GM18517 (cell line): ENCODE measurements at regions not wholly inside any gene's neighbourhood (a gene's known extent, or its start where the extent isn't known, plus 50 kb on each side); places are given as distances from the start of the nearest gene placed in this dataset.
"Not testable (repeated sequence)": the region's sequence is repeated elsewhere in the genome, so short reads cannot be mapped to it uniquely, and the experiment has no call there.

ENCODE experiments used
- ATAC-seq: cut with Tn5 transposase; IDR thresholded peaks from one replicate; pipeline ENCODE4 v1.9.1; 2021; ENCODE audit warnings: mild to moderate bottlenecking, moderate library complexity; ENCODE audit not compliant: unreplicated experiment

- ATAC-seq, result no peak
Observed at GRCh38 chr12:19665121-19665900, 226.0 kb downstream of the AEBP2 start.

- ATAC-seq, result no peak
Observed at GRCh38 chr12:19666070-19666469, 226.8 kb downstream of the AEBP2 start.

DNA sequence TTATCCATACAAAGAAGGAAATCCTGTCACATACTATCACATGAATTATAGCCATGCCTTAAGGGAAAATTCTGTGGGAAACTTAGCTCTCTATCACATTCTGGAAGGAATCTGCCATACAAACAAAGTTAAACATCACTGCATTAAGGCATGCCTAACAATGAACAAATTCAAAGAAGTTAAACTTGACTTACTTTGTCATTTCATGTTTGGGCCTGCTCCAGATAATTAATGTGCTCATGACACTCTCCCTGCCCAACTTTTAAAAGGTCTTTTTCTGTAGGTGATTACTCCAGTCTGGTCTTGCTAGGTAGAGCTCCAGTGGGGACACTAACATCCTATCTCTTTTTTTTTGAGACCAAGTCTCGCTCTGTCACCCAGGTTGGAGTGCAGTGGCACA is 230.5 kb downstream of the AEBP2 start:
- no peak for ATAC-seq

GRCh38 chr12:19671695-19672094 is 232.4 kb downstream of the AEBP2 start:
- no peak for ATAC-seq

- ATAC-seq, result no peak
Observed at GRCh38 chr12:19674437-19674836, 235.1 kb downstream of the AEBP2 start.

DNA sequence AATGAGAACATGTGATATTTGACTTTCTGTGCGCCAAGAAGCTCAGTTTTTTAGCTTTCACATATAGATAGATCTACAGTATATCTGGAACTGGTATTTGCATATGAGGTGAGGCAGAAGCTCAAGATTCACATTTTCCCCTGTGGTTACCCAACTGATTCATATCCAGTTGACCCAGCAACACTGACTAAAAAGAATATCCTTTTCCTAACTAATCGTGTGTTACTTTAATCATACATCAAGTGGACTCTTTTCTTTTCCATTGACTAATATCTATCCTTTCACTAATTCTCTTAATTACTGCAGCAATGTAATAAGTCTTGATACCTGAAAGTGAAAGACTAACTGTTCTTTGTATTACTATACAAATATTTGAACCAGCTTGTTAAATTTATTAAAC is 236.1 kb downstream of the AEBP2 start:
- no peak for ATAC-seq

DNA sequence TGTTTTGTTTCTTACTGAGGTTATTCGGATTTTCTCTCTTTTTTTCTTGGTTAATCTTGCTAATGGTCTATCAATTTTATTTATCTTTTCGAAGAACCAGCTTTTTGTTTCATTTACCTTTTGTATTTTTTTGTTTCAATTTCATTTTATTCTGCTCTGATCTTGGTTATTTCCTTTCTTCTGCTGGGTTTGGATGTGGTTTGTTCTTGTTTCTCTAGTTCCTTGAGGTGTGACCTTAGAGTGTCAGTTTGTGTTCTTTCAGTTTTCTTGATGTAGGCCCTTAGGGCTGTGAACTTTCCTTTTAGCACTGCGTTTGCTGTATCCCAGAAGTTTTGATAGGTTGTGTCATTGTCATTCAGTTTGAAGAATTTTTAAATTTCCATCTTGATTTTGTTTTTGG is 239.2 kb downstream of the AEBP2 start:
- not testable (repeated sequence) for ATAC-seq

DNA sequence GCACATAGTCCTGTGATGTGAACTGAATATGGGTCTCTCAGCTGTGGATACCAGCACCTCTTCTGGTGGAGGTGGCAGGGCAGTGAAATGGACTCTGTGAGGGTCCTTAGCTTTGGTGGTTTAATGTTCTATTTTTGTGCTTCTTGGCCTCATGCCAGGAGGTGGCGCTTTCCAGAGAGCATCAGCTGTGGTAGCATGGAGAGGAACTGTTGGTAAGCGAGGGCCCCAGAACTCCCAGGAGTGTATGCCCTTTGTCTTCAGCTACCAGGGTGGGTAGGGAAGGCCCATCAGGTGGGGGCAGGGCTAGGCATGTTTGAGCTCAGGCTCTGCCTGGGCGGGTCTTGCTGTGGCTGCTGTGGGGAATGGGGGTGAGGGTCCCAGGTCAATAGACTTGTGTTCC is 241.7 kb downstream of the AEBP2 start:
- ATAC-seq, result no peak

DNA sequence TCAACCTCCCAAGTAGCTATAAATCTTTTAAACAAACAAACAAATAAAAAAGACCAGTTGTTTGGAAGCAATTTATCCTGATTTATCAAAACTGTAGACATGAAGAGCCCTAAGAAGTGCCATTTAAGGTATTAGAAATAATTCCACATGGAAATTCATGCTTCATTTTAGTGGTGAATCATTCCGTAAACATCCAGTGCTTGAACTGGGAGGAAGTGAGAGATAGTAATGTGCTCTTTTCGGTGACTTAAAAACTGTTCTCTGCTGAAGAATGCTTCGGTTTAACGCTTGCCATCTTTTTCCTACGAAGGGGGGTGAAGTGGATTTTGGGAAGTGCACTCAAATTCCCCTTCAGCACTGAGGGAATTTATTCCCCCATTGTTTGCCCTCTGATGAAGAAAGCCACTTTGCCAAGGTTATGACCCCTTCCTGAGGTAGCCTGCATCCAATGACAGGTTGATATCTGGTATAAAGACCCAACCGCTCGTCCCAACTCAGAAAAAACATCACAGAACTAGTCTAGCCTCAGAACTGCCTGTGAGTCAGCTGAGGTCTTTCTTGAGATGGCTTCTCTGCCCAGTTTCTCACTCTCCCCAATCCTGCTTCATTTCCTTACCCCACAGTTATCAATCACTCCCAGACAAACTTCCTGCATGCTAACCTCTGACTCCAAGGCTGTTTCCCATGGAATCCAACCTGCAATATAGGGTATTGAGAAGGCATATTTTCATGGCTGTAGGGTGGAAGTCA is 244.1 kb downstream of the AEBP2 start:
- ATAC-seq, result no peak

GRCh38 chr12:19687371-19687770 is 248.1 kb downstream of the AEBP2 start:
- ATAC-seq, result no peak

GRCh38 chr12:19688532-19688931 is 249.2 kb downstream of the AEBP2 start:
- no peak for ATAC-seq

DNA sequence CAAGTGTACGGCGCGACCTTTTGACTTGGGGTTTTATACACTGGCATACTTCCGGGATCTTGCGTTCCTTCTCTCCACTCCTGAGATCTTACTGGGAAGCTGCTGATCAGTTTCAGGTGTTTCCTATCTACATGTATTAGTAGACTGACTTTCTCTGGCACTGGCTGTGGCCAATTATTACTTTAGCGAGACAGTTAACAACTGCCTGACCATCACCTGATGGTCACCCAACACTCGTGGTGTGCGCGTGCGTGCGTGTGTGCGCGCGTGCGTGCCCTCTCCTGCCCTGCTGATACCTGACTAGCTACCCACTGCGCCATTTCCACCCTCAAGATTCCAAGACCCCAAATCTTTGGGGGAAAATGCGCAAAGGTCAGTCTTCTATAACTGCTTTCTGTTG is 249.9 kb downstream of the AEBP2 start:
- ATAC-seq, result no peak

- no peak for ATAC-seq
Observed at GRCh38 chr12:19689801-19690472, 250.6 kb downstream of the AEBP2 start.

DNA sequence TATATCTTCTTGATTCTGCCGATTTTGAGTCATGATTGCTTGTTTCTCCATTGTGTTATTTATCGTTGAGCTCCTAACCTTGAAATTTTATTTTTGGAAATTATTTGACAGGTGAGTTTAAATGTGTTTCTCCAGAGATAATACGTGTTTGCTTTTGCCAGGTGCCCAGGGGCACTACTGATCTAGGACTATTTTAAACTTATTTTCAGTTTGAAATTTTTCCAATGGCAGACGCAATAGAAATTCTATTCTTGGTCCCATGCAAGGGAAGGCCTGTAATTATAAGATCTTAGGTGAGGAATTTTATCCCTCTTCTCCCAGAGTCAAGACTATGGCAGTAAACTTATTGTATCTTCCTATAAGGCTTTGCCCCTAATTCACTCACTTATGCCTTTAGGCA is 252.8 kb downstream of the AEBP2 start:
- ATAC-seq, result no peak

DNA sequence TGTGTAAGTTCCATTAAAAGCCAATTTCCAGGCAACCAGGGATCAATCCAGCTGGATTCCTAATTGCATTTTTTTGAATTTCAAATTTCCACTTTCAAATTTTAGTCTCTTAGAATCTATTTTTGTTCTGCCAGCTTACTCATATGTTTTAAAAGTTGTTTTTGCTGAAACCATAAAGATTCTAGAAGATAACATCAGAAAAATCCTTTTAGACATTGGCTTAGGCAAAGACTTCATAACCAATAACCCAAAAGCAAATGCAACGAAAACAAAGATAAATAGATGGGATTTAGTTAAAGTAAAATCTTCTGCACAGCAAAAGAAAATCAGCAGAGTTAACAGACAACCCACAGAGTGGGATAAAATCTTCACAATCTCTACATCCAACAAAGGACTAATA is 253.3 kb downstream of the AEBP2 start:
- ATAC-seq, result no peak

- ATAC-seq, result no peak
Observed at GRCh38 chr12:19694627-19695026, 255.3 kb downstream of the AEBP2 start.

DNA sequence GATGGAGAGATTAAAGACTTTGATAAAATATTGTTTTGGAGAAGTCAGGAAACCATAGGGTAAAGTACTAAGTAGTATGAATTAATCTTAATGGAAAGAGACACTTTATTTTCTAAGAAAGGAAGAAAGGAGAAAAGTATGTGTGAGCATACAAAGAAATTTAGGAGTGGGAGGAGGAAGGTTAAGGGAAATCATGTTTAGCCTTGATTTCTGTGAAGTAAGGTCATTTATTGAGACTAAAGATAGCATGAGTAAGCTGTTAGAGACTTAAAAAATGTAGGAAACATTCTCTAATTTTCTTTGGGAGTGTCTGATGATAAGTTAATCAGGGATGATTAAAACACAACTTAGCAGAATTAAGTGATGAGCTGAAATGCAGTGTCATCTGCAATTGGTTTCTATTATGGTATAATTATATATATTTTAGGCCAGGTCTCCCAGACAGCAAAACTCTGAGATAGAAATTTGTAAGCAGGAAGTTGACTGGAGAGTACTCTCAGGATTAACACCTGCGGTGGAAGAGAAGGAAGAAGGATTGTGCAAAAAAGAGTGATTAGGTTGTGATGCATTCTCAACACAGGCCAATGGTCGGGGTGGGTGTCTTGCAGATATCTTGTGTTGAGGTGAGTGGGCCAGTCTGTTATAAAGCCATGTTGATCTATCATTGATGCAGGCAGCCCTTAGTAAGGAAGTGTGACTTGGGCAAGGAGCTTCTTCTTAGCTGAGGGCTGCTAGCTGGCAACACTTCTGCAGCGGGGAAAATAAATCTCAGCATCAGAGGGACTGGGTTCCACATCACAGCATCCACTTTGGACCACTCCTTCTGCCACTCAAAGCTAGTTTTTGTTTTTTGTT is 256.2 kb downstream of the AEBP2 start:
- no peak for ATAC-seq

- no peak for ATAC-seq
Observed at GRCh38 chr12:19700969-19701368, 261.7 kb downstream of the AEBP2 start.

DNA sequence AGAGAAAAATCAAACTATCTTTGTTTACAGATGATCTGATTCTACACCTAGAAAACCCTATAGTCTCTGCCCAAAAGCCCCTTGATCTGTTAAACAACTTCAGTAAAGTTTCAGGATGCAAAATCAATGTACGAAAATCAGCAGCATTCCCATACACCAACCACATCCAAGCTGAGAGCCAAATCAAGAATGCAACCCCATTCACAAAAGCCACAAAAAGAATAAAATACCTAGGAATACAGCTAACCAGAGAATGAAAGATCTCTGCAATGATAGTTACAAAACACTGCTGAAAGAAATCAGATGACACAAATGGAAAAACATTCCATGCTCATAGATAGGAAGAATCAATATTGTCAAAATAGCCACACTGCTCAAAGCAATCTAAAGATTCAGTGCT is 265.7 kb downstream of the AEBP2 start:
- no peak for ATAC-seq

DNA sequence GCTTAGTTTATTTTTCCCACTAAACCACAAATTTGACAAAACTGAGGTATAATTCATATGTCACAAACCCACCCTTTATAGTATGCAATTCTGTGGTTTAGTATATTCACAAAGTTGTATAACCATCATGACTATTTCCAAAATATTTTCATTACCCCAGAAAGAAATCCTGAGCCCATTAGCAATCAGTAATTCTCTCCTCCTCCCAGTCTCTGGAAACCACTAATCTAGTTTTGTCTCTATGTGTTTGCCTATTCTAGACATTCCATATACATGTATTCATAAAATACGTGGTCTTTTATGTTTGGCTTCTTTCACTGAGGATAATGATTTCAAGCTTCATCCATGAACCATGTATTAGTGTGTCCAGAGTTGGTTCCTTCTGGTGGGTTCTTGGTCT is 267.6 kb downstream of the AEBP2 start:
- ATAC-seq, result no peak

DNA sequence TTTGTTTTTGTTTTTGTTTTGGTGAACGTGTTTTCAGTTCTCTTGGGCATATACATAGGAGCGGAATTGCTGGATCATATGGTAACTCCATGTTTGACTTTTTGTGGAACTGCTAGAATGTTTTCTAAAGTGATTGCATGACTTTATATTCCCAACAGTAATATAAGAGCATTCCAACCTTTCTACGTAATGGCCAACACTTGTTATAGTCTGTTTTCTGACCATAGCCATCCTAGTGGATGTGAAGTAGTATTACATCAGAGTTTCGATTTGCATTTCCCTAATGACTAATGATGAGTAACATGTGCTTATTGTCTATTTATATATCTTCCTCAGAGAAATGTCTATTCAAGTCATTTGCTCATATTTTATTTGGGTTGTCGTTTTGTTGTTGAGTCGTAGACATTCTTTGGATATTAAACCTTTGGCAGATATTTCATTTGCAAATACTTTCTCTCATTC is 268.7 kb downstream of the AEBP2 start:
- ATAC-seq, result no peak
